IMR-90 (cell line): ENCODE measurements at regions not wholly inside any gene's neighbourhood (a gene's known extent, or its start where the extent isn't known, plus 50 kb on each side); places are given as distances from the start of the nearest gene placed in this dataset.

Experiments used
- BHLHE40 ChIP-seq: fragments of 150-350 bp; IDR thresholded peaks from 2 replicates; pipeline ENCODE4 v1.6.1; 2016; ENCODE audit warnings: mild to moderate bottlenecking, low read depth, low read length
- CEBPB ChIP-seq: IDR thresholded peaks from 2 replicates; pipeline ENCODE4 v1.6.1; 2012; ENCODE audit warnings: low read depth, low read length, improper control_type of control experiment
- CHD1 ChIP-seq: IDR thresholded peaks from 2 replicates; pipeline ENCODE4 v1.6.1; 2012; ENCODE audit warnings: low read depth, low read length, improper control_type of control experiment
- MXI1 ChIP-seq: IDR thresholded peaks from 2 replicates; pipeline ENCODE4 v1.6.1; 2012; ENCODE audit warnings: low read depth, mild to moderate bottlenecking, low read length, moderate library complexity, borderline replicate concordance
- POLR2A ChIP-seq: IDR thresholded peaks from 2 replicates; pipeline ENCODE4 v1.6.1; 2012; ENCODE audit warnings: mild to moderate bottlenecking, low read depth, low read length
- RAD21 ChIP-seq: IDR thresholded peaks from 2 replicates; pipeline ENCODE4 v1.6.1; 2012; ENCODE audit warnings: low read length, improper control_type of control experiment
- RFX5 ChIP-seq: IDR thresholded peaks from 2 replicates; pipeline ENCODE4 v1.8.0; 2012; ENCODE audit warnings: low read depth, mild to moderate bottlenecking, low read length, moderate library complexity
- SMC3 ChIP-seq: fragments of 150-350 bp; IDR thresholded peaks from 2 replicates; pipeline ENCODE4 v1.6.1; 2016; ENCODE audit warnings: low read depth, mild to moderate bottlenecking, antibody characterized with exemption, low read length, moderate library complexity
- TF ChIP-seq, protein P1 (sequence below): conservative IDR thresholded peaks from 2 replicates; pipeline ENCODE4 v1.5.1; 2012; ENCODE audit warnings: mild to moderate bottlenecking, low read depth, low read length, improper control_type of control experiment
- TF ChIP-seq, protein P2 (sequence below): fragments of 150-350 bp; IDR thresholded peaks from 2 replicates; pipeline ENCODE4 v1.6.1; 2017; ENCODE audit warnings: mild to moderate bottlenecking, antibody characterized with exemption, low read length, low read depth

GRCh38 chr1:221541296-221541695 lies 200.6 kb downstream of the DUSP10 start:
- TF ChIP-seq RFX5 (no peak), BHLHE40 (no peak), RAD21 (no peak), CHD1 (no peak), SMC3 (no peak), MXI1 (no peak), POLR2A (no peak), CEBPB (no peak)
- TF ChIP-seq, protein P1, sequence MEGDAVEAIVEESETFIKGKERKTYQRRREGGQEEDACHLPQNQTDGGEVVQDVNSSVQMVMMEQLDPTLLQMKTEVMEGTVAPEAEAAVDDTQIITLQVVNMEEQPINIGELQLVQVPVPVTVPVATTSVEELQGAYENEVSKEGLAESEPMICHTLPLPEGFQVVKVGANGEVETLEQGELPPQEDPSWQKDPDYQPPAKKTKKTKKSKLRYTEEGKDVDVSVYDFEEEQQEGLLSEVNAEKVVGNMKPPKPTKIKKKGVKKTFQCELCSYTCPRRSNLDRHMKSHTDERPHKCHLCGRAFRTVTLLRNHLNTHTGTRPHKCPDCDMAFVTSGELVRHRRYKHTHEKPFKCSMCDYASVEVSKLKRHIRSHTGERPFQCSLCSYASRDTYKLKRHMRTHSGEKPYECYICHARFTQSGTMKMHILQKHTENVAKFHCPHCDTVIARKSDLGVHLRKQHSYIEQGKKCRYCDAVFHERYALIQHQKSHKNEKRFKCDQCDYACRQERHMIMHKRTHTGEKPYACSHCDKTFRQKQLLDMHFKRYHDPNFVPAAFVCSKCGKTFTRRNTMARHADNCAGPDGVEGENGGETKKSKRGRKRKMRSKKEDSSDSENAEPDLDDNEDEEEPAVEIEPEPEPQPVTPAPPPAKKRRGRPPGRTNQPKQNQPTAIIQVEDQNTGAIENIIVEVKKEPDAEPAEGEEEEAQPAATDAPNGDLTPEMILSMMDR = no peak
- TF ChIP-seq, protein P2, sequence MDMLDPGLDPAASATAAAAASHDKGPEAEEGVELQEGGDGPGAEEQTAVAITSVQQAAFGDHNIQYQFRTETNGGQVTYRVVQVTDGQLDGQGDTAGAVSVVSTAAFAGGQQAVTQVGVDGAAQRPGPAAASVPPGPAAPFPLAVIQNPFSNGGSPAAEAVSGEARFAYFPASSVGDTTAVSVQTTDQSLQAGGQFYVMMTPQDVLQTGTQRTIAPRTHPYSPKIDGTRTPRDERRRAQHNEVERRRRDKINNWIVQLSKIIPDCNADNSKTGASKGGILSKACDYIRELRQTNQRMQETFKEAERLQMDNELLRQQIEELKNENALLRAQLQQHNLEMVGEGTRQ = no peak
